ENCODE measurements at regions not wholly inside any gene's neighbourhood (a gene's known extent, or its start where the extent isn't known, plus 50 kb on each side); places are given as distances from the start of the nearest gene placed in this dataset.

DNA sequence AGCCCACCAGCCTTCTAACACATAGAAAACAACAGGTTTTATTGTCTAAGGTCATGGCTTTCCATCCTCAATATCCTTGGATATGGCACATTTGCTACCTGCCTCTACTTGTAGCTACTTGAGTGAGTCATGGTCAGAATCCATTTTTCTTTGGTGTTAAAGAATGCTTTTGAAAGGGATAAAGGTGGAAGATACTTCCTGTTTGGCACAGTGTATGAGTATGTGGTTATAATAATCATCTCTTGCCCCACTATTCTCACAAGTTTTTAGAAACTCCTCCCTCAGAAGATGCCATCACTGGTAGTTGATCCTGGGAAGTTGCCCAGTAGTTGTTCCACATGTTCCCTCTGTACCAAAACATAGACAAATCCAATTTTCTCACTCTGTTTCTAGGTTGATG lies 508.6 kb upstream of the IL12A start:
- TF ChIP-seq, protein P1, sequence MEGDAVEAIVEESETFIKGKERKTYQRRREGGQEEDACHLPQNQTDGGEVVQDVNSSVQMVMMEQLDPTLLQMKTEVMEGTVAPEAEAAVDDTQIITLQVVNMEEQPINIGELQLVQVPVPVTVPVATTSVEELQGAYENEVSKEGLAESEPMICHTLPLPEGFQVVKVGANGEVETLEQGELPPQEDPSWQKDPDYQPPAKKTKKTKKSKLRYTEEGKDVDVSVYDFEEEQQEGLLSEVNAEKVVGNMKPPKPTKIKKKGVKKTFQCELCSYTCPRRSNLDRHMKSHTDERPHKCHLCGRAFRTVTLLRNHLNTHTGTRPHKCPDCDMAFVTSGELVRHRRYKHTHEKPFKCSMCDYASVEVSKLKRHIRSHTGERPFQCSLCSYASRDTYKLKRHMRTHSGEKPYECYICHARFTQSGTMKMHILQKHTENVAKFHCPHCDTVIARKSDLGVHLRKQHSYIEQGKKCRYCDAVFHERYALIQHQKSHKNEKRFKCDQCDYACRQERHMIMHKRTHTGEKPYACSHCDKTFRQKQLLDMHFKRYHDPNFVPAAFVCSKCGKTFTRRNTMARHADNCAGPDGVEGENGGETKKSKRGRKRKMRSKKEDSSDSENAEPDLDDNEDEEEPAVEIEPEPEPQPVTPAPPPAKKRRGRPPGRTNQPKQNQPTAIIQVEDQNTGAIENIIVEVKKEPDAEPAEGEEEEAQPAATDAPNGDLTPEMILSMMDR (IDR thresholded peaks at IDR 0.05) = no peak
- TF ChIP-seq POLR2AphosphoS5 (IDR thresholded peaks at IDR 0.05) (no peak), POLR2A (IDR thresholded peaks at IDR 0.05) (no peak), EP300 (IDR thresholded peaks at IDR 0.05) (no peak)
